Posterior cingulate gyrus (tissue), 11 donors: ENCODE measurements at regions not wholly inside any gene's neighbourhood (a gene's known extent, or its start where the extent isn't known, plus 50 kb on each side); places are given as distances from the start of the nearest gene placed in this dataset.
"Not testable (repeated sequence)": the region's sequence is repeated elsewhere in the genome, so short reads cannot be mapped to it uniquely, and the experiment has no call there.

Experiments used
- DNase-seq, 10 donors: peaks; one replicate each; pipeline versions ENCODE4 v3.0.0 to v3.0.0-alpha.2; 2020 to 2021; ENCODE audit warnings: mixed read lengths in 3 of 10
- intact Hi-C: fragments of 100-400 bp; cut with DNase I; formaldehyde crosslinking; loops from one replicate; pipeline ENCODE4 v1.15.1; 2023

GRCh38 chr17:16871446-16872190 is 100.3 kb downstream of the TNFRSF13B start:
- intact Hi-C loops = not testable (repeated sequence)
- peak in 2 of 10 donors; percentile 49 to 53 for DNase-seq

- peak in 2 of 10 donors; percentile 49 to 55 for DNase-seq
- intact Hi-C loops = no loop called here
Observed at GRCh38 chr17:16870253-16871245, 101.4 kb downstream of the TNFRSF13B start.

- intact Hi-C loops = not testable (repeated sequence)
- peak in 2 of 10 donors; percentile 50 to 60 for DNase-seq
Observed at GRCh38 chr17:16869531-16870252, 102.2 kb downstream of the TNFRSF13B start.

GRCh38 chr17:16868616-16869015 is 103.3 kb downstream of the TNFRSF13B start:
- peak in 2 of 10 donors; percentile 22 to 32 for DNase-seq
- intact Hi-C loops = not testable (repeated sequence)

GRCh38 chr17:16867545-16867944 is 104.4 kb downstream of the TNFRSF13B start:
- DNase-seq = peak in 2 of 10 donors; percentile 12 to 29
- intact Hi-C loops = not testable (repeated sequence)

- intact Hi-C loops = not testable (repeated sequence)
- peak in 1 of 10 donors; percentile 48 for DNase-seq
Observed at GRCh38 chr17:16866841-16867240, 105.1 kb downstream of the TNFRSF13B start.

GRCh38 chr17:16866436-16866835 is 105.5 kb downstream of the TNFRSF13B start:
- intact Hi-C loops = no loop called here
- DNase-seq = peak in 2 of 10 donors; percentile 30 to 37

GRCh38 chr17:16865704-16866103 is 106.2 kb downstream of the TNFRSF13B start:
- DNase-seq = peak in 3 of 10 donors; percentile 30 to 51 (median 35)
- intact Hi-C loops = not testable (repeated sequence)

- peak in 2 of 10 donors; percentile 39 to 55 for DNase-seq
- intact Hi-C loops = not testable (repeated sequence)
Observed at GRCh38 chr17:16865077-16865613, 106.8 kb downstream of the TNFRSF13B start.

GRCh38 chr17:16864462-16865076 is 107.3 kb downstream of the TNFRSF13B start:
- intact Hi-C loops = not testable (repeated sequence)
- DNase-seq = peak in 2 of 10 donors; percentile 1 to 44

GRCh38 chr17:16861152-16861551 is 110.8 kb downstream of the TNFRSF13B start:
- DNase-seq = peak in 3 of 10 donors; percentile 39 to 74 (median 73)
- intact Hi-C loops = not testable (repeated sequence)

GRCh38 chr17:16860467-16860866 is 111.5 kb downstream of the TNFRSF13B start:
- peak in 3 of 10 donors; percentile 30 to 57 (median 55) for DNase-seq
- intact Hi-C loops = not testable (repeated sequence)

- intact Hi-C loops, DNase-seq: not testable (repeated sequence)
Observed at GRCh38 chr17:16859515-16859914, 112.4 kb downstream of the TNFRSF13B start.

GRCh38 chr17:16857746-16858145 is 114.2 kb downstream of the TNFRSF13B start:
- intact Hi-C loops = not testable (repeated sequence)

GRCh38 chr17:16856846-16857245 is 115.1 kb downstream of the TNFRSF13B start:
- intact Hi-C loops = not testable (repeated sequence)
- DNase-seq = peak in 2 of 10 donors; percentile 12 to 39

More at GRCh38 chr17:16857746-16858145, 114.2 kb downstream of the TNFRSF13B start:
- peak in 3 of 10 donors; percentile 19 to 63 (median 63) for DNase-seq

- intact Hi-C loops = not testable (repeated sequence)
- peak in 3 of 10 donors; percentile 15 to 57 (median 43) for DNase-seq
Observed at GRCh38 chr17:16856171-16856570, 115.7 kb downstream of the TNFRSF13B start.

- peak in 3 of 10 donors; percentile 27 to 54 (median 42) for DNase-seq
- intact Hi-C loops = not testable (repeated sequence)
Observed at GRCh38 chr17:16854636-16855035, 117.3 kb downstream of the TNFRSF13B start.

GRCh38 chr17:16853661-16854320 is 118.1 kb downstream of the TNFRSF13B start:
- intact Hi-C loops = no loop called here

GRCh38 chr17:16849861-16850260 is 122.1 kb downstream of the TNFRSF13B start:
- DNase-seq, intact Hi-C loops: not testable (repeated sequence)

More at GRCh38 chr17:16853661-16854320, 118.1 kb downstream of the TNFRSF13B start:
- DNase-seq = peak in 3 of 10 donors; percentile 27 to 72 (median 63)
